Esophagus squamous epithelium (tissue), 5 donors: ENCODE measurements at regions not wholly inside any gene's neighbourhood (a gene's known extent, or its start where the extent isn't known, plus 50 kb on each side); places are given as distances from the start of the nearest gene placed in this dataset.

Experiments
- DNase-seq: peaks from one replicate; lab custom pipeline; 2025; lab: John Stamatoyannopoulos, UW
- H3K27ac ChIP-seq, 4 donors: fragments of 200-600 bp; sonication (generic); one replicate each; pipeline ENCODE4 v1.5.1; 2016 to 2019; ENCODE audit warnings: mild to moderate bottlenecking in 1 of 4
- H3K27me3 ChIP-seq, 4 donors: fragments of 200-600 bp; sonication (generic); 1 replicate in 3 of 4; 2 replicates in 1 of 4; pipeline versions ENCODE4 v1.5.1 to v1.6.0; 2017 to 2021; ENCODE audit warnings: antibody characterized with exemption in 1 of 4
- H3K36me3 ChIP-seq, 3 donors: fragments of 200-600 bp; sonication (generic); one replicate each; pipeline ENCODE4 v1.5.1; 2016 to 2019
- H3K4me1 ChIP-seq, 3 donors: fragments of 200-600 bp; sonication (generic); one replicate each; pipeline ENCODE4 v1.5.1; 2017 to 2019
- H3K4me3 ChIP-seq, 4 donors: fragments of 200-600 bp; sonication (generic); 1 replicate in 3 of 4; 2 replicates in 1 of 4; pipeline ENCODE4 v1.5.1; 2016 to 2019; ENCODE audit warnings: mild to moderate bottlenecking in 2 of 4, moderate library complexity in 1 of 4
- H3K9me3 ChIP-seq, 3 donors: fragments of 200-600 bp; sonication (generic); one replicate each; pipeline ENCODE4 v1.5.1; 2016 to 2019
- CTCF ChIP-seq, 6 experiments: fragments of 450-650 bp in 4 of 6; fragments of 200-600 bp in 2 of 6; sonication (generic) in 2 of 6; IDR thresholded peaks; one replicate each; pipeline ENCODE4 v1.5.1; 2016 to 2019; ENCODE audit warnings: antibody characterized with exemption in 6 of 6, mild to moderate bottlenecking in 4 of 6, moderate library complexity in 4 of 6
- POLR2A ChIP-seq, 4 donors: fragments of 450-650 bp; IDR thresholded peaks; one replicate each; pipeline ENCODE4 v1.6.1; 2017; ENCODE audit warnings: antibody characterized with exemption in 4 of 4, mild to moderate bottlenecking in 4 of 4, moderate library complexity in 3 of 4
- WGBS, 2 donors: methylation state at CpG; one replicate each; pipeline ENCODE4 v1.1.5; 2018; 5-methylcytosine and 5-hydroxymethylcytosine counted together
- intact Hi-C: fragments of 100-400 bp; cut with DNase I; formaldehyde crosslinking; loops from one replicate; pipeline ENCODE4 v1.15.0; 2022
- donor health status: DM: yes; HTN: yes; CAD: no.

GRCh38 chr2:62425684-62426083 lies 80.3 kb downstream of the TMEM17 start:
- intact Hi-C loops: no loop called here
- Histone ChIP-seq H3K4me3 (no peak overlapping the region), H3K4me1 (peaks cover 14 to 61% (median 33%) of the 10 kb centered on the region in 3 donors), H3K36me3 (no peaks in the 10 kb centered on the region), H3K27ac (peak overlapping the region in 3 of 4 donors; percentile 66 to 93 (median 87)), H3K27me3 (no peaks in the 10 kb centered on the region), H3K9me3 (no peaks in the 10 kb centered on the region)
- no peak for DNase-seq
- TF ChIP-seq POLR2A (IDR thresholded peaks at IDR 0.05): no peak
- no peak for TF ChIP-seq CTCF (IDR thresholded peaks at IDR 0.05)
- WGBS, 2 donors: 59 to 61% methylated on average over 5 of the region's 5 CpGs

GRCh38 chr2:62424899-62425298 lies 81.1 kb downstream of the TMEM17 start:
- intact Hi-C loops: no loop called here
- 30 to 37% methylated on average over 5 to 6 of the region's 6 CpGs for WGBS, 2 donors

DNA sequence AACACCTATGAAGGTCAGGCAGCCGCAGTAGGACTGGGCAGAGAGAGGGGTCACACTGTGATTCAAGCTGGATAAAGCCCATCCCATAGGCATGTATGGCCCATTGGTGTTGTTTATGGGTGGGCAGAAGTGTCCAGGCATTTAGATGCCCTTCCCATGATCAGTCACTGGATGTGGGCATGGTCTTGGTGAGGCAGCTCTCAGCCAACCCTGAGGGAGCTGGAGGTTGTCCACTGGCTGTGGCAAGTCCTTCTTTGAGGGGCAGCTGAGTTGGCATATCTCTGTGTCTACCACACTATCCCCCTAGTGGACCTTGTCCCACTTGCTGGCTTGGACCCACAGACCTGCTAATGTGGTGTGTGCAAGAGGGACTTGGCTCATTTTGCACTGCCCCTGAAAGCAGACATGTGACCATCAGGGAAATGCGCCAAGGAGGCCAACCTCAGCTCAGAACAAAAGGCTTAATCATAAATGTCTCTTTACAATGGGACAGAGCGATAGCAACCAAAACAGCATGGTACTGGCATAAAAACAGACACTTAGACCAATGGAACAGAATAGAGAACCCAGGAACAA lies 82.0 kb downstream of the TMEM17 start:
- Histone ChIP-seq H3K27me3 (no peaks in the 10 kb centered on the region), H3K9me3 (peaks cover 0 to 9% (median 0%) of the 10 kb centered on the region in 3 donors), H3K36me3 (no peaks in the 10 kb centered on the region), H3K4me1 (peaks cover 14 to 61% (median 33%) of the 10 kb centered on the region in 3 donors), H3K4me3 (no peak overlapping the region), H3K27ac (peak overlapping the region; percentile 84 to 93 (median 89))
- DNase-seq: no peak
- intact Hi-C loops: no loop called here
- TF ChIP-seq CTCF (IDR thresholded peaks at IDR 0.05) (no peak), POLR2A (IDR thresholded peaks at IDR 0.05) (no peak)
- 69% methylated on average over 3 of the region's 3 CpGs for WGBS, 2 donors

More at GRCh38 chr2:62424899-62425298, 81.1 kb downstream of the TMEM17 start:
- no peak overlapping the region for H3K4me3 ChIP-seq
- H3K9me3 ChIP-seq: no peaks in the 10 kb centered on the region
- peak overlapping the region; percentile 84 to 93 (median 89) for H3K27ac ChIP-seq
- no peak for DNase-seq
- TF ChIP-seq CTCF (IDR thresholded peaks at IDR 0.05): peak in 1 of 6 experiments; percentile 32
- TF ChIP-seq POLR2A (IDR thresholded peaks at IDR 0.05): no peak
- H3K4me1 ChIP-seq: peaks cover 14 to 61% (median 33%) of the 10 kb centered on the region in 3 donors
- no peaks in the 10 kb centered on the region for H3K36me3 ChIP-seq
- H3K27me3 ChIP-seq: no peaks in the 10 kb centered on the region

- Histone ChIP-seq H3K4me3 (no peak overlapping the region), H3K27ac (peak overlapping the region; percentile 84 to 93 (median 89)), H3K27me3 (no peaks in the 10 kb centered on the region), H3K36me3 (no peaks in the 10 kb centered on the region), H3K4me1 (peaks cover 14 to 61% (median 33%) of the 10 kb centered on the region in 3 donors), H3K9me3 (peaks cover 0 to 13% (median 0%) of the 10 kb centered on the region in 3 donors)
- 32 to 58% methylated on average over 6 of the region's 6 CpGs for WGBS, 2 donors
- DNase-seq: no peak
- TF ChIP-seq POLR2A (IDR thresholded peaks at IDR 0.05): no peak
- peak in 5 of 6 experiments; percentile 18 to 73 (median 59) for TF ChIP-seq CTCF (IDR thresholded peaks at IDR 0.05)
- intact Hi-C loops: no loop called here
These were observed 82.8 kb downstream of the TMEM17 start for GRCh38 chr2:62423235-62423634.

- H3K4me1 ChIP-seq: peaks cover 13 to 49% (median 14%) of the 10 kb centered on the region in 3 donors
- intact Hi-C loops: loop anchor here (10.0 kb wide), 1 partner anchor 421 kb away; no protein-coding TSS in a partner anchor
- H3K36me3 ChIP-seq: no peaks in the 10 kb centered on the region
- DNase-seq: no peak
- peak overlapping the region in 3 of 4 donors; percentile 38 to 67 (median 55) for H3K27ac ChIP-seq
- TF ChIP-seq POLR2A (IDR thresholded peaks at IDR 0.05) (no peak), CTCF (IDR thresholded peaks at IDR 0.05) (no peak)
- no peak overlapping the region for H3K4me3 ChIP-seq
- no peaks in the 10 kb centered on the region for H3K27me3 ChIP-seq
- WGBS, 2 donors: 74 to 85% methylated on average over 2 of the region's 2 CpGs
- H3K9me3 ChIP-seq: peaks cover 0 to 13% (median 0%) of the 10 kb centered on the region in 3 donors
These were observed 90.5 kb downstream of the TMEM17 start for GRCh38 chr2:62415518-62415917.
